Stomach (tissue), 4 donors: ENCODE measurements at regions not wholly inside any gene's neighbourhood (a gene's known extent, or its start where the extent isn't known, plus 50 kb on each side); places are given as distances from the start of the nearest gene placed in this dataset.

Experiments
- EP300 ChIP-seq: sonication (generic); formaldehyde crosslinking; IDR thresholded peaks from one replicate; pipeline ENCODE4 v1.6.1; 2017; ENCODE audit warnings: antibody characterized with exemption
- POLR2A ChIP-seq, 4 donors: fragments of 450-650 bp; IDR thresholded peaks; one replicate each; pipeline ENCODE4 v1.6.1; 2016; ENCODE audit warnings: antibody characterized with exemption in 4 of 4, control low read depth in 2 of 4, mild to moderate bottlenecking in 1 of 4, moderate library complexity in 1 of 4
- TF ChIP-seq, protein P1 (sequence below), 7 experiments: fragments of 450-650 bp in 4 of 7; fragments of 200-600 bp in 3 of 7; sonication (generic) in 3 of 7; IDR thresholded peaks; one replicate each; pipeline ENCODE4 v1.5.1; 2016 to 2019; ENCODE audit warnings: antibody characterized with exemption in 7 of 7, control low read depth in 2 of 7, mild to moderate bottlenecking in 1 of 7

DNA sequence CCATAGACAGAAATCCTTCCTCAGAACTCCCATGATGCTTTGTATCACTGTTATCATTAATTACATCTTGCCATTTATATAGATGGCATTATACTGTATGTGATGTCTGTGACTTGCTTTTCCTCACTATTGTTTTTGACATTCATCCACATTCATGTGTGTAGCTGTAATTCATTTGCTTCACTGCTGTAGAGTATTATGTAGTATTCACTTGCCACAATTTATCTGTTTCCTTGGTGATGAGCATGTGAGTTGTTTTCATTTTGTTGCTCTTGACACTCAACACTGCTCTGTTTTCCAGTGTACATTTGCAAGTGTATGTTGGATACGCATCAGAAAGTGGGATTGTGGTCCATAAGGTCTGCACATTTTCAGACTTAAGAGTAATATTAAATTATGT, 328.6 kb upstream of the C11orf87 start:
- TF ChIP-seq POLR2A (IDR thresholded peaks at IDR 0.05) = no peak
- TF ChIP-seq, protein P1, sequence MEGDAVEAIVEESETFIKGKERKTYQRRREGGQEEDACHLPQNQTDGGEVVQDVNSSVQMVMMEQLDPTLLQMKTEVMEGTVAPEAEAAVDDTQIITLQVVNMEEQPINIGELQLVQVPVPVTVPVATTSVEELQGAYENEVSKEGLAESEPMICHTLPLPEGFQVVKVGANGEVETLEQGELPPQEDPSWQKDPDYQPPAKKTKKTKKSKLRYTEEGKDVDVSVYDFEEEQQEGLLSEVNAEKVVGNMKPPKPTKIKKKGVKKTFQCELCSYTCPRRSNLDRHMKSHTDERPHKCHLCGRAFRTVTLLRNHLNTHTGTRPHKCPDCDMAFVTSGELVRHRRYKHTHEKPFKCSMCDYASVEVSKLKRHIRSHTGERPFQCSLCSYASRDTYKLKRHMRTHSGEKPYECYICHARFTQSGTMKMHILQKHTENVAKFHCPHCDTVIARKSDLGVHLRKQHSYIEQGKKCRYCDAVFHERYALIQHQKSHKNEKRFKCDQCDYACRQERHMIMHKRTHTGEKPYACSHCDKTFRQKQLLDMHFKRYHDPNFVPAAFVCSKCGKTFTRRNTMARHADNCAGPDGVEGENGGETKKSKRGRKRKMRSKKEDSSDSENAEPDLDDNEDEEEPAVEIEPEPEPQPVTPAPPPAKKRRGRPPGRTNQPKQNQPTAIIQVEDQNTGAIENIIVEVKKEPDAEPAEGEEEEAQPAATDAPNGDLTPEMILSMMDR (IDR thresholded peaks at IDR 0.05) = no peak
- TF ChIP-seq EP300 = no peak
